WTC11 (cell line): ENCODE measurements at regions not wholly inside any gene's neighbourhood (a gene's known extent, or its start where the extent isn't known, plus 50 kb on each side); places are given as distances from the start of the nearest gene placed in this dataset.

Experiments used
- ATF1 ChIP-seq: sonication (generic); formaldehyde crosslinking; IDR thresholded peaks from 2 replicates; pipeline ENCODE4 v1.8.1; 2023; ENCODE audit warnings: mild to moderate bottlenecking, moderate library complexity, missing genetic modification reagents
- E2F5 ChIP-seq: sonication (generic); formaldehyde crosslinking; IDR thresholded peaks from 2 replicates; pipeline ENCODE4 v1.8.1; 2022; ENCODE audit warnings: mild to moderate bottlenecking, moderate library complexity, missing genetic modification reagents
- ELF4 ChIP-seq: sonication (generic); formaldehyde crosslinking; IDR thresholded peaks from 2 replicates; pipeline ENCODE4 v1.8.1; 2022; ENCODE audit warnings: low read depth, mild to moderate bottlenecking, moderate library complexity, missing genetic modification reagents
- FOXJ3 ChIP-seq: sonication (generic); formaldehyde crosslinking; IDR thresholded peaks from 2 replicates; pipeline ENCODE4 v1.9.0; 2021; ENCODE audit warnings: missing genetic modification reagents, mild to moderate bottlenecking, borderline replicate concordance
- OVOL2 ChIP-seq: fragments of 250-450 bp; sonication (Bioruptor Pico); IDR thresholded peaks from 2 replicates; pipeline ENCODE4 v1.9.0; 2021; ENCODE audit warnings: mild to moderate bottlenecking, borderline replicate concordance
- RORB ChIP-seq: fragments of 250-450 bp; sonication (Bioruptor Pico); IDR thresholded peaks from 2 replicates; pipeline ENCODE4 v1.9.0; 2021; ENCODE audit warnings: mild to moderate bottlenecking
- TP53 ChIP-seq: sonication (generic); formaldehyde crosslinking; IDR thresholded peaks from 2 replicates; pipeline ENCODE4 v1.8.1; 2023; ENCODE audit warnings: mild to moderate bottlenecking, missing genetic modification reagents
- ZBTB43 ChIP-seq: sonication (generic); formaldehyde crosslinking; IDR thresholded peaks from 2 replicates; pipeline ENCODE4 v1.8.1; 2023; ENCODE audit warnings: mild to moderate bottlenecking, missing genetic modification reagents
- ZNF263 ChIP-seq: sonication (generic); formaldehyde crosslinking; IDR thresholded peaks from 2 replicates; pipeline ENCODE4 v1.8.1; 2022; ENCODE audit warnings: low read depth, mild to moderate bottlenecking, moderate library complexity, missing genetic modification reagents
- ZNF281 ChIP-seq: sonication (generic); formaldehyde crosslinking; IDR thresholded peaks from 2 replicates; pipeline ENCODE4 v1.8.0; 2023; ENCODE audit warnings: mild to moderate bottlenecking, missing genetic modification reagents
- TF ChIP-seq, protein P1 (sequence below): fragments of 200-600 bp; IDR thresholded peaks from 2 replicates; pipeline ENCODE4 v1.8.0; 2022; ENCODE audit warnings: antibody characterized with exemption

DNA sequence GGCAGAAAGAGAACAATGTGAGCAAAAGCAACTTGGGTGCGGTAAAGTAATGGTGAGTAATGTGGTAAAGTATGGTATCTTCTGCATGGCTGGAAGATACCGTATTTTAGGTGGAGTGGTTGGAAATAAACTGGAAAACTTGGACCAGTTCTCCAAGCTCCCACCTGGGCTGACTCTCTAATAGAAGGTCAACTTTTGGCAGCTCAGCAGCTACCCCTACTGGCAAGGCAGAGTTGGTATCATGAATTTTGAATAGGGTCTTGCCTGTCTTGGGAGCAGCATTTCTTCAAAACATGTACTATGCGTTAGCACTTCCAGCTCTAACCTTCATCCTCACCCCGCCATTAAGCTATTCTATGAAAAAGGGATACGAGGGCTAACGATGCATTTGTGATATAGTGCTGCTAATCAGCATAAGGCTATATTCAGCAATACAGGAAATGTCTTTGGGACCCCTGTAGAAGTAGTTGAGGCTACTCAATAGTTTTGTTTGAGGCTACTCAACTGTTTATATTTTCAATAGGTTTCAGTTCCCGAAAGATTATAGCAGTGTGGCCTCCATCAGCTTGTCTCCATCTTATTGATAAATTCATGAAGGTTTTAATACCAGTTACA is 276.3 kb upstream of the FAR2 start:
- TF ChIP-seq, protein P1, sequence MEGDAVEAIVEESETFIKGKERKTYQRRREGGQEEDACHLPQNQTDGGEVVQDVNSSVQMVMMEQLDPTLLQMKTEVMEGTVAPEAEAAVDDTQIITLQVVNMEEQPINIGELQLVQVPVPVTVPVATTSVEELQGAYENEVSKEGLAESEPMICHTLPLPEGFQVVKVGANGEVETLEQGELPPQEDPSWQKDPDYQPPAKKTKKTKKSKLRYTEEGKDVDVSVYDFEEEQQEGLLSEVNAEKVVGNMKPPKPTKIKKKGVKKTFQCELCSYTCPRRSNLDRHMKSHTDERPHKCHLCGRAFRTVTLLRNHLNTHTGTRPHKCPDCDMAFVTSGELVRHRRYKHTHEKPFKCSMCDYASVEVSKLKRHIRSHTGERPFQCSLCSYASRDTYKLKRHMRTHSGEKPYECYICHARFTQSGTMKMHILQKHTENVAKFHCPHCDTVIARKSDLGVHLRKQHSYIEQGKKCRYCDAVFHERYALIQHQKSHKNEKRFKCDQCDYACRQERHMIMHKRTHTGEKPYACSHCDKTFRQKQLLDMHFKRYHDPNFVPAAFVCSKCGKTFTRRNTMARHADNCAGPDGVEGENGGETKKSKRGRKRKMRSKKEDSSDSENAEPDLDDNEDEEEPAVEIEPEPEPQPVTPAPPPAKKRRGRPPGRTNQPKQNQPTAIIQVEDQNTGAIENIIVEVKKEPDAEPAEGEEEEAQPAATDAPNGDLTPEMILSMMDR = peak; percentile 88
- TF ChIP-seq ZNF281 (CRISPR knock-in tag) (no peak), ELF4 (no peak), E2F5 (no peak), OVOL2 (CRISPR knock-in tag) (no peak), FOXJ3 (CRISPR knock-in tag) (no peak), RORB (CRISPR knock-in tag) (no peak), ZNF263 (no peak), ATF1 (no peak), TP53 (CRISPR knock-in tag) (no peak), ZBTB43 (CRISPR knock-in tag) (no peak)
